ENCODE measurements at regions not wholly inside any gene's neighbourhood (a gene's known extent, or its start where the extent isn't known, plus 50 kb on each side); places are given as distances from the start of the nearest gene placed in this dataset.

- TF ChIP-seq CREB1 (IDR thresholded peaks at IDR 0.05) (no peak), CREB1 (CRISPR knock-in tag; IDR thresholded peaks at IDR 0.05) (no peak), STAT6 (CRISPR knock-in tag; IDR thresholded peaks at IDR 0.05) (no peak), E2F5 (CRISPR knock-in tag; IDR thresholded peaks at IDR 0.05) (no peak), ZNF785 (CRISPR knock-in tag; IDR thresholded peaks at IDR 0.05) (no peak), CTBP1 (IDR thresholded peaks at IDR 0.05; ENCODE audit: borderline replicate concordance) (no peak)
Observed at GRCh38 chr9:81071108-81071507, 618.2 kb downstream of the TLE1 start.
